RPMI8226 (cell line): ENCODE measurements at regions not wholly inside any gene's neighbourhood (a gene's known extent, or its start where the extent isn't known, plus 50 kb on each side); places are given as distances from the start of the nearest gene placed in this dataset.
"Not testable (repeated sequence)": the region's sequence is repeated elsewhere in the genome, so short reads cannot be mapped to it uniquely, and the experiment has no call there.

Experiments
- DNase-seq: peaks from one replicate; pipeline ENCODE4 v3.0.0-alpha.2; 2015

DNA sequence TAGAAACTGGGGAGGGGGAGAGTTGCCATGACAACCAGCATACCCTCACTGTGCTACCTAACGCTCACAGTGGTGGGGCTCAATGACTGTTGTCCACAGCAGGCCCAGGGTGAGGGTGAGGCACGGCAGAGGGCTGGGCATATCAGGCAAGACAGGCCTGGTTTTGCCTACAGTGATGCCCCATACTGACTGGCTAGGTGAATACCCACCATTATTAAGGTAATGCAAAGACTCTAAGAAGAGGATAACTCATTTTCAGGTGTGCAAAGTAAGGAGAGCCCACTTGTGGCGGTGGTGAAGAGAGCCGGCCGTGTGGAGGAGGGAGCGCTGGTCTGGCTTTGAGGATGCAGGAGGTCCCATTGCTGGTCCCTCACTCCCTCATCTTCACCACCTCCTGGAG is 422.3 kb downstream of the FUT8 start:
- DNase-seq, result no peak

DNA sequence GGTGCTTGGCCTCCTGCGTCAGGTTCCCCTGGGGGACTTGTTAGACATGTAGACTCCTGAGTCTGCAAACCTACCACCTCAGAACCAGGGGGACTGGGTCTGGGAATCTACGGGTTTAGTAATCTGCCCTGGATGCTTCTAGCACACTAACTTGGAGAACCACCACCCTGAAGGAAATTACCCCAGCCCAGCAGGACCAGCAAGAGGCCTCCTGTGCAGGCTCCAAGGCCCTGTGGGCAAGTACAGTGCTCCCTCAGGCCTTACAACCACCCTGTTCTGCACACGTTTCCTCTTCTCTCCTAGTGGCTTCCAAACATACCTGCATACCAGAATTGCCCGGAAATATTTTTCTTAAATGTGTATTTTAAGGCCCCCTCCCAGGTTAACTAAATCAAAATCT is 423.0 kb downstream of the FUT8 start:
- DNase-seq, result no peak

- DNase-seq, result no peak
Observed at GRCh38 chr14:65838565-65838964, 426.0 kb downstream of the FUT8 start.

- DNase-seq, result no peak
Observed at GRCh38 chr14:65840118-65840751, 427.7 kb downstream of the FUT8 start.

- no peak for DNase-seq
Observed at GRCh38 chr14:65840786-65841185, 428.3 kb downstream of the FUT8 start.

DNA sequence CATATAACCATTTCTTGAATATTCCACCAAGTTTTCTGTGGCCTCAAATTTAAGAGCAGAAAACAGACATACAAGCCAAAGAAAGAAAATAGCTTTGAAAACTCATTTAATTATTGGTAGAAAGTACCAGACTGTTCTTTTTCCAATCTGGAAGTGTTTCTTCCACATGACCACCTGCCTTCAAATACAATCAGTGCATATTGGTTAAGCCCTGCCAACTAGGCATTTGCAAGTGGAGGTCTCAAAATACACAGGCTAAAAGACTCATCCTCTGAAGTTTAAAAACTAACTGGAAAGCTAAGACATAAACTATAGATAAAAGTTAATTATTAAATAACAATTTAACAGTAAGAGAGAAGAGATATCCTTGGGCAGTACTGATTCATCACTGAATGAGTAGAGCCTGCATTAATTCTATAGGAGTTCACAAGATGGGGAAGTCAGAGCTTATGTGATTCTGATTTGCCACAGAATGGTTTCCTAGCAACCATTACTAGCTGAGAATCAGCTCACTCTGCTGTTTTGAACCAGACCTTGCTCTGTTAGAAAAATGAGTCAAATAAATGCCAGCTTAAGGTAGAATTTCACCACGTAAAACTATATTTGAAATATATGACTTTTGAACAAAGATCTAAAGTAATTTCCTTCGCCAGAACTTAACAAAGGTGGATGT is 433.8 kb downstream of the FUT8 start:
- DNase-seq, result no peak

GRCh38 chr14:65847075-65847847 is 434.7 kb downstream of the FUT8 start:
- DNase-seq, result no peak

DNA sequence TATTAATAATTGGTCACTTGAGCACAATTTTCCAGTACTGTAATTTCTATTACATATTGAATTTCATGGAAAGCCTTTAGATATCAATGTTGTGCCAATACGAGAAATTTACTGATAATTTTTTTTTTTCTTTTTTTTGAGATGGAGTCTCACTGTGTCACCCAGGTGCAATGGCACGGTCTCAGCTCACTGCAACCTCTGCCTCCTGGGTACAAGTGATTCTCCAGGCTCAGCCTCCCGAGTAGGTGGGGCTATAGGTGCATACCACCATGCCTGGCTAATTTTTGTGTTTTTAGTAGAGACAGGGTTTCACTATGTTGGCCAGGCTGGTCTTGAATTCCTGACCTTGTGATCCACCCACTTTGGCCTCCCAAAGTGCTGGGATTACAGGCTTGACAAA is 435.4 kb downstream of the FUT8 start:
- DNase-seq, result not testable (repeated sequence)

DNA sequence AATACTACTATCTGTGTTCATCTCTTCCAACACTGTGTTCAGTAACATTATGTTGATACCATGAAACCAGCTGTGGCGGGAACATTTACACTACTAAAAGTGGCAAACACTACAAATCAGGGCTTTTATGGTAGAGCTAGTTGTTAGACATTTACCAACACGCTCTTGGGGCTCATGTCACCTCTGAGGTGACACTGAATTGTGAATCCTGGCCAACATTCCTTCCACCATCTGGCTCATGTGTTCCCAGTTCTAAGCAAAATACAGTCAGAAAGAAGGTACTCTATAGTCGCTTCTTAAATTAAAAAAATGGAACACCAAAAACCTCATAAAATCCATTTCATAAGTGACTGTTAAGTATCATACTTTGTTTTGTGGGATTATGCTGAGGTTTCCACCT is 436.6 kb downstream of the FUT8 start:
- no peak for DNase-seq

- DNase-seq, result no peak
Observed at GRCh38 chr14:65849558-65849957, 437.0 kb downstream of the FUT8 start.

DNA sequence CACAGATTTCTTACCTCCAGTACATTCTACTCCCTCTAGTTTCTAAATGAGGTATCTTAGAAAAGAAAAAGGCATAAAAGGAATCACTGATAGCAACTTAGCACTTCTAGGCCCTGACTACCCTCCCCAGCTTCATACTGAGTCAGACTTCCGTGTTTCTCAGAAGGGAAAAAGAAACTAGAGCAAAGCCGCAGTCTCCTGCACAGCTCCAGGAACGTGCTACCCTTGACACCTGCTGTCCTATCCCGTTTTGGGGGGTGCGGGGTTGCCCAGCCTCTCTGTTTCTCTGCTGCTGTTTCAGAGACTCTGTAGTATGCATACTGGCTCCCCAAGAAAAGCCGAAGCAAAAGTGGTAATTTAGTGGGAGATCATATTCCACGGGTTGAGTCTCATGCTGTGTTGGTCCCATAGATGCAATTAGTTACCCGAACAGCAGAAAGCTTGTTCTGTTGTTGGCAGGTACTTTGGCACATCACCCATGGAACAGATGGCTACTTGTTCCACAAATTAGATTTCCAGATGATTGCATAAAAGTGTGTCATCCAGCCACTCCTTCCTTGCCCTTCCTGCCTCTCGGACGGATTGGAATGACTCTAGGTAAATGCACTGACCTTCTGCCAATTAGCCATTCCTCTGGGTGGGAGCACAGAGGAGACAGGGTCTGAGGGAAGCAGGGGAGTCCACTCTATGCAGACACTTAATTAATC is 438.1 kb downstream of the FUT8 start:
- DNase-seq, result no peak

DNA sequence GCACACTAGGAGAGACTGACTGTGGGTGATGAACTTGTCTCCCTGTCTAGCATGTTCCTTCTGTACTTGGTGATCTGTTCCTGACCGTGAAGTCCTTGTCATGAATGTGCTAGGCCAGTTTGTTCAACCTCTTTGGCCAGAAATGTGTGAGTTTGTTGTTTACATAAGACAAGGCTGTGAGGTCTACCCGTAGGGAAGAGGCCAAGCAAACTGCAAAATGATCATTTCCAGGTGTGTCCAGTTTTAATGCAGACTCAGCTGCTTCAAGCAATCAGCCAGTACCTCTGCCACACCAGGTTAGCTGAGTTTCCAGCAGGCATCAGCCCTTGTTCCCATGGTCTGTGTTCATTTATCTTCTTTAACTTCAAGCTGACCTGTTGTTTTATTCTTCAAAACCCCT is 440.2 kb downstream of the FUT8 start:
- no peak for DNase-seq

- no peak for DNase-seq
Observed at GRCh38 chr14:65853407-65853955, 441.0 kb downstream of the FUT8 start.

DNA sequence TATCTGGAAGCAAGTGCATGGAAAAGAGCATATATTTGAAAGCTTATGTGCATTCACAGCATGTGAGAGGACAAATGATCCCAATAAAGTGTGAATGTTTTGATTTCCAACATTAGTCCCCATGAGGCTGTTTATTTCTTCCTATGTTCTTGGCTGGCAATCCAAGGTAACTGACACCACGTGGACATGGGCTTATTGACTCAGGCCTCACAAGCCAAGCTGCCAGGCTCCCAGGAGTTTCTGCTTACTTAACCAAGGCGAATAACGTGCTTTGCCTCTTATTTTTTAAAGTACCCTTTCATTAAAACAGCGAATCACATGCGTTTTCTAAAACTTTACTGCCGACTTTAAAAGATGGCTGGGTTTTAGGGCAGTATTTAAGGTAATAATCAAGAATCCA is 441.7 kb downstream of the FUT8 start:
- no peak for DNase-seq

GRCh38 chr14:65860956-65861611 is 448.6 kb downstream of the FUT8 start:
- DNase-seq, result no peak

GRCh38 chr14:65864549-65864948 is 452.0 kb downstream of the FUT8 start:
- DNase-seq, result no peak

- DNase-seq, result no peak
Observed at GRCh38 chr14:65864984-65865383, 452.5 kb downstream of the FUT8 start.

GRCh38 chr14:65866448-65866847 is 453.9 kb downstream of the FUT8 start:
- no peak for DNase-seq

- DNase-seq, result no peak
Observed at GRCh38 chr14:65866886-65867285, 454.4 kb downstream of the FUT8 start.

DNA sequence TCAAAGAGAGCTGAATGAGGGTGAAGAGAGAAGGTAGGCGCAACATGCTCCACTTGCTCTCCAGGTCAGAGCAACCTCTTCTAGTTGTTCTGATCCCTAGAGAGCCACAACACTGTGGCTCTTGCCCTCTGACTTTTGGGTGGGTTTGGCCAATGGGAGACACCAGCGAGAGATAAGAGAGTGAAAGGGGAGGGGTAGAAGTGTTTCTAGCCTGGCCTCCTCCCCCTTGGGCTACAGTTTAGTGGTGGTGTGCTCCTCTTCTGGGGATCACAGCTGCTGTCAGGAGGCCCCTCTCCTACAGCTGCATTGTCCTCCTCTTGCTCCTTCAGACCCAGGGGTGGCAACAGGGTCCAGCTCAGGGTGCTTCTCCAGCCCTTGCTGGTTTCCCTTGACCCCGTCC is 454.8 kb downstream of the FUT8 start:
- DNase-seq, result no peak

DNA sequence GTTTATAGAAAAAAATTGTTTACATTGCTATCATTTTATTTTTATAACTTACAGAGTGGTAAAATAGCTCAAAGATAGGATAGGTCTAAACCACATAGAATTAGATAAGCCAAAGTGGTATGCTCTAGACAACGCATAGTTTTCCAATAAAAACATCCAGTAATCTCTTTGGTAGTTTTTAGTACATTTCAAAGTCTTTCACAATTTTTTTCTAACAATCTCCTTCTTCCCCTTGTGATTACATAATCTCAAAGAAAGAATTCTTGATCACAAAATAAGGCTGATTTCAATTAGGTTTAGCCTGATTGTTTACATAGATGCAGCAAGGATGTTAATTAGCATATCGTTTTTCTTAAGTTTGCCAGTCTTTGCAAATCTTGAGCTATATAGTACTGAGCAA is 460.0 kb downstream of the FUT8 start:
- DNase-seq, result no peak

- DNase-seq, result no peak
Observed at GRCh38 chr14:65877166-65877565, 464.6 kb downstream of the FUT8 start.

GRCh38 chr14:65877624-65878023 is 465.1 kb downstream of the FUT8 start:
- DNase-seq, result no peak
